H1 (cell line): ENCODE measurements at regions not wholly inside any gene's neighbourhood (a gene's known extent, or its start where the extent isn't known, plus 50 kb on each side); places are given as distances from the start of the nearest gene placed in this dataset.

Experiments
- CTCF ChIA-PET: fragments of 300-600 bp; sonication (Branson Sonifier 250); formaldehyde crosslinking; loops from one replicate; lab custom pipeline; 2021; ENCODE audit not compliant: partially characterized antibody; lab: Charles Lee
- POLR2A ChIA-PET: fragments of 300-600 bp; sonication (Branson Sonifier 250); formaldehyde crosslinking; loops from one replicate; lab custom pipeline; 2021; ENCODE audit warnings: inconsistent platforms; ENCODE audit not compliant: partially characterized antibody; lab: Charles Lee
- DNase-seq, 2 experiments: peaks; one replicate each; pipeline versions ENCODE4 v3.0.0 to v3.0.0-alpha.2; 2010 to 2022; ENCODE audit warnings: low spot score in 2 of 2, low read depth in 1 of 2, mixed read lengths in 1 of 2
- FAIRE-seq: peaks from 2 replicates; lab custom pipeline; 2011; peaks lifted over from hg19 to GRCh38; lab: Jason Lieb, UNC
- H2AFZ ChIP-seq: 2 replicates; pipeline ENCODE4 v1.8.1; 2012; ENCODE audit warnings: low read length, inconsistent platforms
- H2AK5ac ChIP-seq: 2 replicates; pipeline ENCODE4 v1.6.1; 2013; ENCODE audit warnings: low read depth, low read length
- H2BK120ac ChIP-seq: replicated peaks from 2 replicates; pipeline ENCODE3; 2013; ENCODE audit warnings: low read depth, low read length, inconsistent platforms
- H2BK12ac ChIP-seq: 2 replicates; pipeline ENCODE4 v1.6.1; 2013; ENCODE audit warnings: low read depth, low read length
- H2BK15ac ChIP-seq: 2 replicates; pipeline ENCODE4 v1.6.1; 2013; ENCODE audit warnings: low read length
- H2BK20ac ChIP-seq: 2 replicates; pipeline ENCODE4 v1.6.1; 2013; ENCODE audit warnings: low read length
- H2BK5ac ChIP-seq: 2 replicates; pipeline ENCODE4 v1.6.1; 2013; ENCODE audit warnings: low read depth, low read length
- H3K14ac ChIP-seq: 2 replicates; pipeline ENCODE4 v1.6.1; 2013; ENCODE audit warnings: inconsistent platforms; ENCODE audit not compliant: insufficient read length
- H3K18ac ChIP-seq: 2 replicates; pipeline ENCODE4 v1.6.1; 2013; ENCODE audit warnings: low read length; ENCODE audit errors: extremely low read depth
- H3K23ac ChIP-seq: 2 replicates; pipeline ENCODE4 v1.6.1; 2013; ENCODE audit warnings: inconsistent platforms; ENCODE audit not compliant: insufficient read length
- H3K23me2 ChIP-seq: 2 replicates; pipeline ENCODE4 v1.6.1; 2013; ENCODE audit warnings: low read depth, low read length
- H3K27ac ChIP-seq: 2 replicates; pipeline ENCODE4 v1.6.1; 2011; ENCODE audit warnings: low read depth, low read length, inconsistent platforms
- H3K27me3 ChIP-seq, 4 experiments: replicated peaks in 1 of 4; 1 replicate in 1 of 4; 2 replicates in 3 of 4; pipeline versions ENCODE4 v1.6.1 to v1.8.1; 2011 to 2013; ENCODE audit warnings: low read length in 3 of 4, mild to moderate bottlenecking in 3 of 4, inconsistent platforms in 2 of 4, mixed read lengths in 2 of 4, moderate library complexity in 1 of 4; ENCODE audit not compliant: control insufficient read depth in 3 of 4, insufficient read depth in 3 of 4; ENCODE audit errors: extremely low read depth in 1 of 4
- H3K36me3 ChIP-seq, 4 experiments: 2 replicates each; pipeline versions ENCODE4 v1.6.1 to v1.8.1; 2011 to 2013; ENCODE audit warnings: mild to moderate bottlenecking in 4 of 4, low read length in 3 of 4, moderate library complexity in 2 of 4, control low read depth in 1 of 4, inconsistent platforms in 1 of 4; ENCODE audit not compliant: insufficient read depth in 4 of 4, control insufficient read depth in 2 of 4
- H3K4ac ChIP-seq: replicated peaks from 2 replicates; pipeline ENCODE3; 2013; ENCODE audit warnings: low read length, low read depth, mixed read lengths, inconsistent platforms; ENCODE audit not compliant: insufficient read length
- H3K4me1 ChIP-seq, 4 experiments: replicated peaks in 1 of 4; 1 replicate in 1 of 4; 2 replicates in 3 of 4; pipeline versions ENCODE4 v1.6.1 to v1.8.1; 2011 to 2013; ENCODE audit warnings: low read length in 3 of 4, inconsistent platforms in 2 of 4, mixed read lengths in 1 of 4; ENCODE audit not compliant: insufficient read depth in 4 of 4, control insufficient read depth in 3 of 4
- H3K4me2 ChIP-seq, 2 experiments: 2 replicates each; pipeline versions ENCODE4 v1.6.1 to v1.8.1; 2011 to 2013; ENCODE audit warnings: low read depth in 2 of 2, low read length in 2 of 2, control low read depth in 1 of 2, inconsistent platforms in 1 of 2, mild to moderate bottlenecking in 1 of 2; ENCODE audit not compliant: insufficient read depth in 1 of 2
- H3K4me3 ChIP-seq, 4 experiments: fragments of 200-600, 300-600 bp in 1 of 4; sonication (generic), shearing (Covaris generic), sonication (Bioruptor Twin) in 1 of 4; 2 replicates each; pipeline versions ENCODE4 v1.5.1 to v1.8.1; 2011 to 2016; ENCODE audit warnings: low read length in 4 of 4, low read depth in 3 of 4, control low read depth in 2 of 4, inconsistent platforms in 2 of 4, mild to moderate bottlenecking in 2 of 4, mixed read lengths in 1 of 4, moderate library complexity in 1 of 4; ENCODE audit not compliant: insufficient read depth in 2 of 4; ENCODE audit errors: extremely low read depth in 1 of 4
- H3K56ac ChIP-seq: replicated peaks from 2 replicates; pipeline ENCODE3; 2013; ENCODE audit warnings: low read depth, mild to moderate bottlenecking, mixed read lengths, low read length, inconsistent platforms; ENCODE audit not compliant: insufficient read length
- H3K79me1 ChIP-seq: 2 replicates; pipeline ENCODE4 v1.6.1; 2013; ENCODE audit warnings: low read depth, low read length, control low read depth
- H3K79me2 ChIP-seq, 2 experiments: 2 replicates each; pipeline versions ENCODE4 v1.6.1 to v1.8.1; 2012 to 2013; ENCODE audit warnings: low read length in 2 of 2, mild to moderate bottlenecking in 2 of 2, inconsistent platforms in 1 of 2; ENCODE audit not compliant: insufficient read depth in 2 of 2, control insufficient read depth in 1 of 2
- H3K9ac ChIP-seq, 4 experiments: replicated peaks in 1 of 4; 1 replicate in 1 of 4; 2 replicates in 3 of 4; pipeline versions ENCODE4 v1.6.1 to v1.8.1; 2011 to 2013; ENCODE audit warnings: low read depth in 3 of 4, low read length in 3 of 4, control low read depth in 2 of 4, mild to moderate bottlenecking in 2 of 4, moderate library complexity in 2 of 4, inconsistent platforms in 1 of 4; ENCODE audit errors: extremely low read depth in 1 of 4
- H3K9me3 ChIP-seq, 2 experiments: 2 replicates each; pipeline versions ENCODE4 v1.6.1 to v1.8.1; 2012 to 2013; ENCODE audit warnings: mild to moderate bottlenecking in 2 of 2, moderate library complexity in 2 of 2, control low read depth in 1 of 2, inconsistent platforms in 1 of 2, low read depth in 1 of 2, low read length in 1 of 2, mixed read lengths in 1 of 2; ENCODE audit not compliant: insufficient read depth in 2 of 2
- H4K20me1 ChIP-seq, 2 experiments: replicated peaks in 1 of 2; 2 replicates each; pipeline versions ENCODE3 to v1.8.1; 2011 to 2013; ENCODE audit warnings: inconsistent platforms in 2 of 2, low read length in 2 of 2, mild to moderate bottlenecking in 1 of 2; ENCODE audit not compliant: insufficient read depth in 2 of 2, control insufficient read depth in 1 of 2
- H4K5ac ChIP-seq: 2 replicates; pipeline ENCODE4 v1.6.1; 2013; ENCODE audit warnings: low read length, low read depth, mixed read lengths, inconsistent platforms; ENCODE audit not compliant: insufficient read length
- H4K8ac ChIP-seq: 2 replicates; pipeline ENCODE4 v1.8.0; 2013; ENCODE audit warnings: mild to moderate bottlenecking, moderate library complexity, low read length, inconsistent platforms; ENCODE audit not compliant: insufficient read depth; ENCODE audit errors: extremely low read depth
- H4K91ac ChIP-seq: replicated peaks from 2 replicates; pipeline ENCODE3; 2013; ENCODE audit warnings: low read length, mixed read lengths, inconsistent platforms; ENCODE audit not compliant: insufficient read length
- BACH1 ChIP-seq: IDR thresholded peaks from 2 replicates; pipeline ENCODE4 v1.6.1; 2012; ENCODE audit warnings: low read length, improper control_type of control experiment
- CHD2 ChIP-seq: IDR thresholded peaks from 2 replicates; pipeline ENCODE4 v1.6.1; 2012; ENCODE audit warnings: low read length, improper control_type of control experiment
- E2F6 ChIP-seq: IDR thresholded peaks from 2 replicates; pipeline ENCODE4 v1.6.1; 2012; ENCODE audit warnings: inconsistent platforms
- EGR1 ChIP-seq: IDR thresholded peaks from 2 replicates; pipeline ENCODE4 v1.6.1; 2011; ENCODE audit warnings: low read depth, low read length, borderline replicate concordance
- JUN ChIP-seq: IDR thresholded peaks from 2 replicates; pipeline ENCODE4 v1.6.1; 2011; ENCODE audit warnings: low read depth, mild to moderate bottlenecking, improper control_type of control experiment, low read length
- KDM5A ChIP-seq: fragments of 200-600 bp; IDR thresholded peaks from 2 replicates; pipeline ENCODE4 v1.7.1; 2012; ENCODE audit warnings: mild to moderate bottlenecking, low read length, inconsistent platforms, mixed read lengths
- NRF1 ChIP-seq: IDR thresholded peaks from 2 replicates; pipeline ENCODE4 v1.6.1; 2011; ENCODE audit warnings: mild to moderate bottlenecking, low read depth, low read length, improper control_type of control experiment
- POLR2AphosphoS5 ChIP-seq: IDR thresholded peaks from 2 replicates; pipeline ENCODE4 v1.6.1; 2011; ENCODE audit warnings: low read depth, low read length
- SP1 ChIP-seq: IDR thresholded peaks from 2 replicates; pipeline ENCODE4 v1.6.1; 2011; ENCODE audit warnings: low read depth, low read length
- SRF ChIP-seq: IDR thresholded peaks from 2 replicates; pipeline ENCODE4 v1.6.1; 2011; ENCODE audit warnings: mild to moderate bottlenecking, low read depth, low read length, moderate library complexity
- TAF1 ChIP-seq: IDR thresholded peaks from 2 replicates; pipeline ENCODE4 v1.6.1; 2011; ENCODE audit warnings: mild to moderate bottlenecking, low read depth, low read length
- TCF12 ChIP-seq: IDR thresholded peaks from 2 replicates; pipeline ENCODE4 v1.6.1; 2011; ENCODE audit warnings: low read depth, mild to moderate bottlenecking, low read length
- WGBS, 2 experiments: shearing (Covaris generic) in 1 of 2; methylation state at CpG; one replicate each; pipeline versions ENCODE4 v1.1.6 to v1.1.7; 2013 to 2015; ENCODE audit warnings: low lambda C conversion rate in 2 of 2, mixed read lengths in 2 of 2, inconsistent platforms in 1 of 2, low coverage in 1 of 2, missing lambda C conversion rate in 1 of 2; ENCODE audit not compliant: insufficient replicate concordance in 2 of 2, insufficient coverage in 1 of 2, insufficient read length in 1 of 2; ENCODE audit errors: extremely low coverage in 1 of 2, missing lambda C conversion rate in 1 of 2; 5-methylcytosine and 5-hydroxymethylcytosine counted together

- CTCF ChIA-PET: interaction anchor here (0.6 to 1.9 kb wide), 5 partner anchors 10 to 1428 kb away, joined by 3 to 4 read pairs (median 3); no protein-coding TSS in a partner anchor
- H3K9me3 ChIP-seq: no peaks in the 10 kb centered on the region
- TF ChIP-seq JUN: no peak
- peak; percentile 81; the same call in 1 of the 2 replicates for TF ChIP-seq TCF12
- TF ChIP-seq SRF: no peak
- 0 out of 2 replicates have a peak, but pooled peaks have one; percentile 43 for TF ChIP-seq TAF1
- TF ChIP-seq NRF1: no peak
- TF ChIP-seq KDM5A: no peak
- no peak for TF ChIP-seq SP1
- no peak for TF ChIP-seq CHD2
- TF ChIP-seq POLR2AphosphoS5: no peak
- no peak for TF ChIP-seq BACH1
- 0 out of 2 replicates have a peak, but pooled peaks have one; percentile 38 for TF ChIP-seq E2F6
- peak; percentile 93; the same call in 1 of the 2 replicates for TF ChIP-seq EGR1
These were observed 80.0 kb upstream of the NKD1 start for GRCh38 chr16:50467943-50468748.

More at GRCh38 chr16:50467943-50468748, 80.0 kb upstream of the NKD1 start:
- H3K23me2 ChIP-seq: peaks cover 4% of the 10 kb centered on the region
- no peaks in the 10 kb centered on the region for H3K79me1 ChIP-seq
- H3K14ac ChIP-seq: no peak overlapping the region
- no peak overlapping the region for H3K56ac ChIP-seq
- peak overlapping the region; percentile 52 for H4K91ac ChIP-seq
- H3K4me3 ChIP-seq: peak overlapping the region; percentile 27 to 53 (median 36)
- no peak overlapping the region for H3K4ac ChIP-seq
- peak overlapping the region; percentile 7; the same call in 1 of the 2 replicates for H3K18ac ChIP-seq
- H3K4me1 ChIP-seq: peaks cover 4 to 25% (median 15%) of the 10 kb centered on the region in 4 experiments
- H4K20me1 ChIP-seq: no peaks in the 10 kb centered on the region
- peak overlapping the region; percentile 33; the same call in 1 of the 2 replicates for H2AK5ac ChIP-seq
- no peak overlapping the region for H3K27ac ChIP-seq
- 16% methylated on average over 33 of the region's 68 CpGs; no CpG with 5 or more reads in 1 of the 2 experiments for WGBS, 2 experiments
- H3K79me2 ChIP-seq: no peaks in the 10 kb centered on the region
- FAIRE-seq: no peak
- POLR2A ChIA-PET: interaction anchor here (0.6 to 4.7 kb wide), 3 partner anchors 10 to 194 kb away, joined by 3 to 15 read pairs (median 3); no protein-coding TSS in a partner anchor
- H4K8ac ChIP-seq: peak overlapping the region; percentile 76; the same call in 1 of the 2 replicates
- H2BK15ac ChIP-seq: peak overlapping the region; percentile 12
- H2BK5ac ChIP-seq: peak overlapping the region; percentile 38; the same call in 1 of the 2 replicates
- no peak overlapping the region for H4K5ac ChIP-seq
- peak overlapping the region; percentile 89; the same call in 1 of the 2 replicates for H2BK12ac ChIP-seq
- H2AFZ ChIP-seq: no peak overlapping the region; the same call in 1 of the 2 replicates
- H3K9ac ChIP-seq: no peak overlapping the region; a peak in 1 of 7 replicates
- peak overlapping the region; percentile 75 to 87 for H3K4me2 ChIP-seq
- H3K36me3 ChIP-seq: no peaks in the 10 kb centered on the region
- DNase-seq: peak in 1 of 2 experiments; percentile 74
- H2BK120ac ChIP-seq: no peak overlapping the region
- no peak overlapping the region for H3K23ac ChIP-seq
- peaks cover 3 to 29% (median 26%) of the 10 kb centered on the region in 4 experiments for H3K27me3 ChIP-seq
- peak overlapping the region; percentile 97; the same call in 1 of the 2 replicates for H2BK20ac ChIP-seq
